ENCODE measurements at regions not wholly inside any gene's neighbourhood (a gene's known extent, or its start where the extent isn't known, plus 50 kb on each side); places are given as distances from the start of the nearest gene placed in this dataset.
"Not testable (repeated sequence)": the region's sequence is repeated elsewhere in the genome, so short reads cannot be mapped to it uniquely, and the experiment has no call there.

DNA sequence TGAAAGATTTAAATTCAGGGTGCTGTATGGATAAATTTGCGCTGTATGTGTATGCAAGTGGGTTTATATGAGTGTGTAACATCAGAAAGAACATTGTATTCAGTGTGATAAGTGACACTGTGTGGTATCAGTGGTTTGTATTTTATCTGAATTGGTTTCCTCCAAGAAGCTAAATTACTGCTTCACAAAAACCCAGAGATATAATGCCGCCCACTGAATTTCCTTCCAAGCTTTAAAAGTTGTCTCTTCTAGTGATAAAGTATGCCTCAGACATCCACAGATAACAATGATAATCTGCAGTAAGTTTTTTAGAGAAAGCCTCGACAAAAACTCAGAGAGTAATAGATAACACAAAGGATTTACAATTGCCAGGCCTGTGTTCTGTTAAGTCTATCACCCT, 710.6 kb upstream of the HS3ST1 start:
- no peak for ATAC-seq

DNA sequence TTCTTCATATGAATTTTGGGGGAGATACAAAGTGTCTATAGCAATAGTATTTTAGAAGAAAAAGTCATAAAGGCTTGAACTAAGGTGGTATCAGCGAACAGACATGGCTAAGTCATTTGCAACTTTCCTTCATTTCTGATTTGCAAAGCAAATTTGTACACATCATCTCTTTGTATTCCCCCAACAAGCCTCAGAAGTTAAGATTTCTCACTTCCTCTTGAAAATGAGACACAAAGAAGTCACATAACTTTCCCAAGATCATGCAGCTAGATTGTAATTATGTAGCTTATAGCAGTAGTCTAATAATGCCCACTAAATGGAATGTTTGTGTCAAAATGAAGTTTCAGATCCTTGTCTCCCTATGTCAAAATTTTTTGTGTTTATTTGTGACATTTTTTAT, 709.8 kb upstream of the HS3ST1 start:
- DNase-seq (ENCODE audit: low spot score) (no peak), ATAC-seq (no peak)

More for the DNA sequence above, 710.6 kb upstream of the HS3ST1 start:
- no peak for DNase-seq (ENCODE audit: low spot score)

DNA sequence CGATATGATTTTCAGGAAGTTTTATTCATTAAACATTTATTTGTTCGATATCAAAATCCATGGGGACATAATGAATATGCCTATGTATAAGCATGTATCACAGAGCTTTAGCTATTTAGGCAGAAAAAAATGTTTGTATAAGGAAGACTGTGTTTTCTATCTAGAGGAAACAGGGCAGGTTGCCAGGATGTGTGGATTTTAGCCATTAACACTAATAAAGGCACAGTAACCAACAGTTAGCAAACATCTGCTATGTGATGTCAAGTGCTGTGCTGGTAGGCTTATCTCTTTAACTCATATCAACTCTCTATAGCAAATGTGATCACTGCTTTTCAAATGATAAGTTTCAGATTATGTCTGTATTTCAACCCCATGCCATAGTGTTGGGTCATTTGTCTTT, 708.9 kb upstream of the HS3ST1 start:
- no peak for ATAC-seq
- no peak for DNase-seq (ENCODE audit: low spot score)

DNA sequence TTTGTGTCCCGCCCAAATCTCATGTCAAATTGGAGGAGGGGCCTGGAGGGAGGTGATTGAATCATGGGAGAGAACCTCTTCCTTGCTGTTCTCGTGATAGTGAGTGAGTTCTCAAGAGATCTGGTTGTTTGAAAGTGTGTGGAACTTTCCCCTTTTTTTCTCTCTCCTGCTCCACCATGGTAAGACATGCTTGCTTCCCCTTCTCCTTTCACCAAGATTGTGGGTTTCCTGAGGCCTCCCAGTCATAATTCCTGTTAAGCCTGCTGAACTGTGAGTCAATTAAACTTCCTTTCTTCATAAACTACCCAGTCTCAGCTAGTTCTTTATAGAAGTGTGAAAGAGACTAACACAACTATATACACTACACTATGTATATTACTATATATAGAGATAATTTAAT, 697.8 kb upstream of the HS3ST1 start:
- DNase-seq (ENCODE audit: low spot score): no peak
- ATAC-seq: no peak

DNA sequence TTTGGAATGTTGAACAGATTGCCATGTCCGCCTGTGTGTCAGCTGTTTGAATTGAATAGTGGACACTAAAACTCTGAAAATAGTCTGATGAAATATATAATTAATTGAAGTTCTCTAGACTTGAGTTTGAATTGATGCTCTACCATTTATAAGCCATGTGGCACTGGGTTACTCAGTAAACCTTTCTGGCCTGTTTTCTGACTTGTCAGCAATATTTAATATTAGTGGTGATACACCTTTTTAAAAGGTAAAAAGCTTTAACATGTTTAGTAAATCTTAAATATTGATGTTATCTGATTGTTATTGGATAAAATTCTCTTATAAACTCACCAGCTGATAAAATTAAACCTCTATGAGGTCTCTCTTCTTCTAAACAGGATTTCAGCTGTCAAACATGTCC, 695.4 kb upstream of the HS3ST1 start:
- ATAC-seq (no peak), DNase-seq (ENCODE audit: low spot score) (no peak)

DNA sequence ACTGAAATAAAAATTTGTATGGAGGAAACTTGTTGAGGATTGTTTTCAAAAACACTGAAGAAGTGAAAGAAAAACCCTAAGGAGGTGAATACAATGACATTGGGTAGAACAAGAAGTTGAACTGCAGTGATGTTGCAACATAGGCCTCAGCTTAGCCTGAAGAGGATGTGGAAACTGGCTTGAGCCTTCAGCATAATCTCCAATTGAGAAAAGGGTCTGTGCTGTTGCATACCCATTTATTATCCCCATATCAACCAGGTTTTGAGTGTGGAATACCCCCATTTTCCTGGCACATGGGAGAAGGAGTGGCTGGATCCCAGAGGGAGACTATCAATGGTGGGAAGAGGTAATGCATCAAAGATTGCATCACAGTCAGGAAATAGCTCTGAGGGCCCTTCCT, 695.0 kb upstream of the HS3ST1 start:
- ATAC-seq (no peak), DNase-seq (ENCODE audit: low spot score) (no peak)

DNA sequence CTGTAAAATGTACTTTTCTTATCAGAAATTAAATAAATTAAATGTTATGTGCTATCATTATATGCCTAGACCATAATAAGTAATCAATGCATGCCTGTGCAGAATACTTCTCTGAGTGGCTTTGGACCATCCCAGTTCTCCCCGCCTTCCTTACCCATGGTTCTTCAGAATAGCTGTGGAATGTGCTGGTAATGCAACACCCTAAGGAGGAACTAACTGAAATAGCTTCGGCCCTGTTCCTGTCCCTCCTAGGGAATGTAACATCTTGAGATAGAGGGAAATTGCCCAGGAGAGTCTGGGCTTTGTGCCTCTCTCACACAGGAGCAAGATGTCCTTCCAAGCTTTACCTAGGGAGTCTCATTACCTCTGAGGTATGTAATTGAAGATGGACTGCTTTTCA, 693.6 kb upstream of the HS3ST1 start:
- ATAC-seq: no peak

DNA sequence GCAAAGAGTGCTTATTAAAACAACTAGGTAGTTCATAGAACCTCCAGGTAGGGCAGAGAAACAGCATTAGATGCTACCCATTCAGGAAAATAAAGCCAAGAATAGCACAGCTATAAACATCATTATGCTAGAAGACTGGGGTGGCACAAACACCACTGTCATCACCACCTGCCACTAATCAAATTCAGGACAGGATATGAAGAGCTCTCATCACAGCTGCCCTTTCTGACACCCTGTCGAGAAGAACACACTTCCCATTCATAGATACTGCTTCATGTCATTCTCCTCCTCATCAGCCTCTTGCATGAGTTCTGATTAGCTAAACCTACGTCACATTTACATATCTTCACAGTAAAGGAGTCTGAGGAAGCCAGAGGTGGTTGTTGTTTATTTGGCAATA, 692.3 kb upstream of the HS3ST1 start:
- DNase-seq (ENCODE audit: low spot score) (no peak), ATAC-seq (no peak)

More for the DNA sequence above, 693.6 kb upstream of the HS3ST1 start:
- DNase-seq (ENCODE audit: low spot score): no peak

DNA sequence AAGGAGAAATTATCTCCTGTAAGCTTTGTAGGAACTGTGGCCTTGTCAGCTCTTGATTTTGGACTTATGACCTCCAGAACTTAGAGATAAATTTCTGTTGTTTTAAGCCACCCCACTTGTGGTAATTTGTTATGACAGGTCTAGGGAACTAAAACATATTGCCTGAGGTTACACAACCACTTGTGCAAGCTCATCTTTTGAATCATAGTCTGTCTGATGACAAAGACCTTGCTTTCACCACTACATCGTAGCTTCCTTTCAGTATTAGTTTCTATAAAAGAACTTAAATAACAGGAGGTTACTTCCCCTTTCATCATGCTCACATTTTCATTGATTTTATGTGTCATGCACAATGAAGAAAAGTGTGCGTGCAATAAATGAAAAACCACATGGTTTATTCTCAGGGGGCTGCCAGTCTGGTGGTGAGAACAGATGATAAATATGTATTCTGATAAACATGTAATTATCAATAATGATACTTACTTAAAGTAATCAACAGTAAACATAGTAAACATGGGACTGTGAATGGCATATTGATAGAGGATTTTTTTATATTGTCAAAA, 690.0 kb upstream of the HS3ST1 start:
- DNase-seq (ENCODE audit: low spot score) (no peak), ATAC-seq (no peak)

DNA sequence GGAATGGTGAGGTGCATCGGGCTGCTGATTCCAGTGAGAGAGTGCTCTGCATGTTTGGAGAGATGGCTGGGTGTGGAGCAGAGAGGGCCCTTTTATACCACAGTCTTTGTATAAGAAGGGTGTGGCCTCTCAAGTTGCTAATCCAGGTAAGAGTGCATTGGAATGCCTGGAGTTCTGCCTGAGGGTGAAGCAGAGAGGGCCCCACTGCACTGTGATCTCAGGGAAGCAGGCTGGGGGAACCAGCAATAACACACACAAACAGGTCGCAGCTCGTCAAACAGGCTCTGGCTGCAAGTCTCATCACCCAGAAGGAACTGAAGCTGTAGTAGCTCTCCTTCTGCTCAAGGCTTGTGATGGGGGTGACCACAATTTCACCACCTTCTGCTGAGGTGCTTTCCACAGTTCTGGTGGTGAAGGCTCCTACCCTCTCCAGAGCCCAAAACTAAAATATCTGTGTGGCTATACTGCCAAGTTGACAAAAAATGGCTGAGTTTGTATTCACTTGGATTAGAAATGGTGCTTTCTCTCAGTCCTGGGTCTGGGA, 687.4 kb upstream of the HS3ST1 start:
- no peak for ATAC-seq
- no peak for DNase-seq (ENCODE audit: low spot score)

DNA sequence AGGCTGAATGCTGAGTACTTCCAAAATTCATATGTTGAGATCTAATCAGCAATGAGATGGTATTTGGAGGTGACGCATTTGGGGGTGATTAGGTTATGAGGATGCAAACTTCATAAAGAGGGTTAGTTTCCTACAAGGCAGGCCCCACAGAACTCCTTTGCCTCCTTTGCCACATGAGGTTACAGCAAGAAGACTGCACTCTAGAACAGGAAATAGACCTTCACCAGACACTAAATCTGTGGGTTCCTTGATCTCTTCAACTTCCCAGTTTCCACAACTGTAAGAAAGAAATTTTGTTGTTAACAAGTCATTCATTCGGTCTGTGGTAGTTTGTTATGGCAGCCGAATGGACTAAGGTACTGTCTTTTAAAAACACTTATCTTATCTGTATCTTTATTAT, 681.9 kb upstream of the HS3ST1 start:
- DNase-seq (ENCODE audit: low spot score): no peak
- no peak for ATAC-seq

DNA sequence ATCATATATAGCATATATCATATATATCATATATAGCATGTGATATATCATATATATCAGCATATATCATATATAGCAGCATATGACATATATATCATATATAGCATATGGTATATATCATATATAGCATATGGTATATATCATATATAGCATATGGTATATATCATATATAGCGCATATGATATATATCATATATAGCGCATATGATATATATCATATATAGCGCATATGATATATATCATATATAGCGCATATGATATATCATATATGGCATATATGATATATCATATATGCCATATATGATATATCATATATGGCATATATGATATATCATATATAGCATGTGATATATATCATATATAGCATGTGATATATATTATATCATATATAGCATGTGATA, 680.4 kb upstream of the HS3ST1 start:
- ATAC-seq: not testable (repeated sequence)

DNA sequence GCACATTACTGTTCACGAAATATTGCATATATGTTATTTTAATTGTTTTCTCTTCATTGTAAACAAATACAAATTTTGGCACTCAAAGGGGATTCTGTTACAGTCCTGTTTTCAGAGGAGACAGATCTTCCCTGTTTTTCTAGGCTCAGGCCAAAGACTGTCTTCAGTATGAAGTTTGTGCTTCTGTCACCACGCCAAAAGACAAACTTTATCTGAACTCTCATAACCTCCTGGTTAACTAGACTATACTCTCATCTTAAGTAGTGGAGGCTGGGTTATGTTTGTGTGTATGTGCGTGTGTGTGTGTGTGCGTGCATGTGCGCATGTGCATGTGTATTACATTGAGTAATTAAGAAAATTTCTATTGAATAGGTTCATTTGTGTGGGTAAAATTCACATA, 676.8 kb upstream of the HS3ST1 start:
- ATAC-seq (no peak), DNase-seq (ENCODE audit: low spot score) (no peak)

More for the DNA sequence above, 680.4 kb upstream of the HS3ST1 start:
- not testable (repeated sequence) for DNase-seq (ENCODE audit: low spot score)

DNA sequence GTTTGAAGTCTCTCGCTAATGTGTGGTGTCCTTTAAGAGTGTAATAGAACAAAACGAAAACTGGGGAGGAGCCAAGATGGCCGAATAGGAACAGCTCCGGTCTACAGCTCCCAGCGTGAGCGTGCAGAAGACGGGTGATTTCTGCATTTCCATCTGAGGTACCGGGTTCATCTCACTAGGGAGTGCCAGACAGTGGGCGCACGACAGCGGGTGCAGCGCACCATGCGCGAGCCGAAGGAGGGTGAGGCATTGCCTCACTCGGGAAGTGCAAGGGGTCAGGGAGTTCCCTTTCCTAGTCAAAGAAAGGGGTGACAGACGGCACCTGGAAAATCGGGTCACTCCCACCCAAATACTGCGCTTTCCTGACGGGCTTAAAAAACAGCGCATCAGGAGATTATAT, 661.2 kb upstream of the HS3ST1 start:
- not testable (repeated sequence) for ATAC-seq; DNase-seq (ENCODE audit: low spot score)

DNA sequence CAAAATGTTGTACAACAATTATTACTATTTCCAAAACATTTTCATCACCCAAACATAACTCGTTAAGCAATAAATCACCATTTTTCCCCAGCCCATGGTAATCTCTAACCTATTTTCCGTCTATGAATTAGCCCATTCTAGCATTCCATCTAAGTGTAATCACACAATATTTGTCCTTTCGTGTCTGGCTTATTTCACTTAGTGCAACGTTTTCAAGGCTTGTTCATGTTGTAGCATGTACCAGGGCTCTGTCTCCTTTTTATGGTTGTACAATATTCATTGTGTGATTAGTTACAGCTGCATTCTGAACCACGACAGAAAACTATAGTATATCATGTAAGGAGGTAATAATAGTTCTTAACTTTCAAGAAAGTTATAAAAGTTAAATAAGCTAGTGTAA, 656.0 kb upstream of the HS3ST1 start:
- no peak for DNase-seq (ENCODE audit: low spot score)
- no peak for ATAC-seq

DNA sequence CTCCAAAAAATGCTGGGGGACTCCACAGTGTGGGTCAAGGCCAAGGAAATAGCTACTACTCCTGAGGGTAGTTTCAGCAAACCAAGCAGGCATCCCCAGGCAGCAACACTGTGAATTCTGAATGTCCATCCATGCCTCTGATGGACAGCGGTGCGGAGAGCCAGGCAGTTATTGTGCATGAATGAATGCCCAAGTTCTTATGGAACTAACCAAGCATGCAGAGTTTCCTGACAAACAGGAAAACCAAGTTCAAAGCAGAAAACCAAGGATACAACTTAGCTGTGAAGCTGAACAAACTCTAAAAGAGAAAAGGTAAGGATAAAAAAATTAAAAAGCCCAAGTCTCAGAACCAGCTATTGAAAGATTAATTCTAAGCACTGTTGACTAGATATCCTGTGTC, 642.6 kb upstream of the HS3ST1 start:
- ATAC-seq: no peak
- no peak for DNase-seq (ENCODE audit: low spot score)

DNA sequence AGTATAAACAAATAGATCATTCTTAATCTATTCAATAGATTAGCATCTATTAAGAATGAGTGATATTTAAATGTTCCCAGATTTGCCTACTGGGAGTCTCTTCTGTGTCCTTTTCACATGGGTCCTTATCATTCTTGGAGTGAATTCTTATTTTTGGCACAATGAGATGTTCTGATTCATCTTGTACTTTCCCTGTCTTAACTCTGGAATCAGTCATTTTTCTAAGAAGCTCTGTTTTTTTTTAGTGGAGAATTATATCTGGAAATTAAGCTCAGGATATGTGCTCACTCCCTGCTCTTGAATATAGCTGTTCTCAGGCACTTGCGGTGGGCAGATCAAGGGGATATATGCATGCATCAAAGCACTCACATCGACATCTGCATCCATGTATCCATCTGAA, 625.3 kb upstream of the HS3ST1 start:
- ATAC-seq: no peak
- no peak for DNase-seq (ENCODE audit: low spot score)

DNA sequence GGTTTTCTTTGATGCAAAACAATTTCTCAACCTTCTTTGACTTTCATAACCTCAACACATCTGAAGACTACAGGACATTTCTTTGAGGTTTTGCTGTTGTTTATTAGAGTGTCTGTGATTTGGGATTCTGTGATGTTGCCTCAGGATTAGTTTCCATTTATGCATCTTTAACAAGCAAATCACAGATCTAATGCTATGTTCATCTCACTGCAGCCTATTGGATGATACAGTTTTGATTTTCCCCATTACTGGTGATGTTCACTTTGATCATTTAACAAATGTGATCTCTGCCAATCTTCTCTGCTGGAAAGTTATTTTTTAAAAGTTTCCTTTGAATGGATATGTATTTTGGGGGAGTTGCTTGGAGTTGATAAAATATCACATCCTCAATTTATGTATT, 624.9 kb upstream of the HS3ST1 start:
- DNase-seq (ENCODE audit: low spot score) (no peak), ATAC-seq (no peak)

DNA sequence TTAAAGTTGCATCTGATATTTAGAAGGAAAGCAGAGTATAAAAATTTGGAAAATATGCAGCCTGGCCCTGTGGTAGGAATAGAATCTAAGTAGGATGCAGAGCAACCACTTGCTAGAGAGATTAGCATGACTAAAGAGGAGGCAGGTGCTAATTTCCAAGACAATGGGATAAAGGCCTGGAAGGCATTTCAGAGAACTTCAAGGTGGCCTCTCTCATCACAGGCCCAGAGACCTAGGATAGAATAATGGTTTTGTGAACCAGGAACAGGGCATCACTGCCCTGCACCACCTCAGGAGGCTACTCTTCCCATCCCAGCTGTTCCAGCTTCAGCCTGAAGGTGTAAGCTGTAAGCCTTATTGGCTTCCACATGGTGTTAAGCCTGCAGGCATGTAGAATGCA, 621.7 kb upstream of the HS3ST1 start:
- no peak for DNase-seq (ENCODE audit: low spot score)
- ATAC-seq: no peak

DNA sequence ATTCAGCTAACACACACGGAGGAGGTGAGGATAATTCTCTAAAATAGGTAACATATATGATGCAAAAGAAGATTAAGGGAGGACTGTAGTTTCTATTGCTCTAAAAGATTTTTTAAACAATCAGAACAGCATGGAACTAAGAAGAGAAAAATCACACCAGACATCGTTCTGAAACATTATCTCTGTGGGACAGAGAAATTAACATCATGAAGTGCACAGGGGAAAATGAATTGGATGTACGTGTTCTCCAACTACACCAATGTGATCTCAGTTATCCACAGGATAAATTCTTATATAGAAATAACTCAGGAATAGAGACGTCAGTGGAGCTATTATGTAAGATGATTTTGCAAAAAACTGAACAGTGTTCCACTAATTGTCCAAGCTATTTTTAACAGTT, 614.1 kb upstream of the HS3ST1 start:
- ATAC-seq (no peak), DNase-seq (ENCODE audit: low spot score) (no peak)

DNA sequence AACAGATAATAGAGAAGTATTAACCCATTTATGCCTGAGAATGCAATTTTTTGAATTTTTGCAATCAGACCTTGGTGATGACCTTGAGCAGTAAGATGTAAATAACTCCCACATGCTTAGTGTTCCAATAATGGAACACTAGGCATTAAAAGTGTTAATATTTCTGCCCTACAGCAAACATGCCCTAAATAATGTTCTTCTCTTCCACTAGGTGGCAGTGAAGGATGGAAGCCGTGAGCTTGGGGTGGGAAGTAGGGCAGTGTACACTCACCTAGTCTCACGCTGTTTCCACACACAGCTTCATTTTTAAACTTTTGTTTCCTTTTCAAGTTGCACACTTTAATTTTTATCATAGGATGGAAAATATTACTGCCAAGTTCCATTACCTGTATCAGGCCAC, 613.1 kb upstream of the HS3ST1 start:
- ATAC-seq (no peak), DNase-seq (ENCODE audit: low spot score) (no peak)

DNA sequence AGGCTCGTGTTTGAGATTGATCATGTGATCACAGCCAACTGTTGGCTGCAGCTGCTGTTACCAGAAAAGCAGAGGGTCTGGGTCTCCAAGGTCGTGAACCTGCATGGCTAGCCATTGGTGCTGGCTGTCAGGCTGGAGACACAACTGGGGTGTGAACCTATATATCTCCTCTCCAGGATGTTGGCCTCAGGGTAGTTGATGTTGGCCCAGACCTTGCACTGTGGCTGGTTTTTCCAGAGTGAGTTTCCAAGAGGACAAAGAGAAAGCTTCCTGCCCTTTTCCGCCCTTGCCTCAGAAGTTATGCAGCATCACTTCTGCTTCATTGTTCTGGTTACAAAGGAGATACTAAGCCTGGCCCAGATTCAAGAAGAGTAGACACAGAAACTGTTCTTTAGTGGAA, 607.8 kb upstream of the HS3ST1 start:
- ATAC-seq: no peak
- no peak for DNase-seq (ENCODE audit: low spot score)

DNA sequence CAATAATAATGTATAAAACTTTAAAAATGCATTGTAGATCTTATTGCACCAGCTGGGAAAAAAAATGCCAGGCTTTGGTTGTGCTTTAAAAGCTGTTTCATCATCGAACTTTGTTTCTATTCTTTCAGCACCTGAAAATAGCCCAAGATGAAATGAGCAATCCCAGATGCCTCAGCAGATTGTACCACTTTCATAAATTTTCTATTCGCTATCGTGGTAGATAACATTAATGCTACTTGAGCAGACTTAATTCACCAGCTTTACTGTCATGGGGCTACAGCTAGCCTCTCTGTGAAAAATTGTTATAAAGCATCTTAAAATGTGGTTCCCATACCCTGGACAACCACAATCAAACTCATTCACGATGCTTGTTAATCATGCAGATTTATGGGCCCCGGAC, 599.6 kb upstream of the HS3ST1 start:
- ATAC-seq: no peak
- DNase-seq (ENCODE audit: low spot score): no peak
